ENCODE measurements at regions not wholly inside any gene's neighbourhood (a gene's known extent, or its start where the extent isn't known, plus 50 kb on each side); places are given as distances from the start of the nearest gene placed in this dataset.
A peak's percentile ranks its signal among the peaks of the same experiment; 100 is the strongest.

DNA sequence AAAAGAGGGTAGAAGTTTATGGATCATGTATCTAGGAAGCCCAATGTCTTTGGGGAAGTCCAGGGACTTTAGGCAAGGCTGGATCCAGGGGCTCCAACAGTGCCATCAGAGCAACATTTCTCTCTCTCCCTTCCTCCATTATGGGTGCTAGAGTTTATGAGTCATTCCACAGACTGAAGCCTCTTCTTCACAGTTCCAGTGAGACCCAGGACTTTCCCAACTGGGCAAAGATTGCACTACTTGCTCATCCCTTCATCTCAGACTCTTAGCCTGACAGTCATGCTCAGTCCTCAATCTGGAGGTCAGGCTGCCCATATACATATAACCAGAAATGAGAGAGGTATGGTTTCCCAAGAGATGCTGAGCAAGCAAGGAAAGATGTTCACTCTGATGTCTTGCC, 110.7 kb downstream of the FEM1C start:
- no peak overlapping the region for H3K9ac ChIP-seq (ENCODE audit: low read length)
- H3K27me3 ChIP-seq (ENCODE audit: insufficient read depth, low read length), result no peaks in the 10 kb centered on the region
- H3K27me3 Mint-ChIP-seq (ENCODE audit: low read depth, unreplicated experiment), result no peaks in the 10 kb centered on the region
- H3K9me3 Mint-ChIP-seq (ENCODE audit: unreplicated experiment), result peaks cover 5% of the 10 kb centered on the region
- DNase-seq (ENCODE audit: low read depth) (no peak), FAIRE-seq (no peak)
- TF ChIP-seq CTCF (IDR thresholded peaks at IDR 0.05; ENCODE audit: insufficient read depth, low read depth, low read length) (no peak), EZH2 (IDR thresholded peaks at IDR 0.05; ENCODE audit: insufficient read depth, low read length) (no peak)
- no peaks in the 10 kb centered on the region for H3K4me1 ChIP-seq (ENCODE audit: insufficient read depth, low read length)
- no peak overlapping the region for H3K27ac Mint-ChIP-seq (ENCODE audit: unreplicated experiment)
- H3K4me3 ChIP-seq (ENCODE audit: insufficient read depth, low read depth, low read length), result no peak overlapping the region
- no peaks in the 10 kb centered on the region for H3K36me3 Mint-ChIP-seq (ENCODE audit: low read depth, unreplicated experiment)
- H3K4me1 Mint-ChIP-seq (ENCODE audit: low read depth, unreplicated experiment), result peaks cover 8% of the 10 kb centered on the region
- no peaks in the 10 kb centered on the region for H3K36me3 ChIP-seq (ENCODE audit: insufficient read depth, low read length)
- no peak overlapping the region for H2AFZ ChIP-seq (ENCODE audit: low read depth, low read length)
- H3K4me3 Mint-ChIP-seq (ENCODE audit: unreplicated experiment), result no peak overlapping the region
- no peak overlapping the region for H3K27ac ChIP-seq (ENCODE audit: low read depth, low read length)
- no peaks in the 10 kb centered on the region for H4K20me1 ChIP-seq (ENCODE audit: insufficient read depth, low read length)
- H3K9me3 ChIP-seq (ENCODE audit: insufficient read depth, low read depth, low read length), result no peaks in the 10 kb centered on the region
- no peaks in the 10 kb centered on the region for H3K79me2 ChIP-seq (ENCODE audit: insufficient read depth, low read length)
- H3K4me2 ChIP-seq (ENCODE audit: low read length), result no peak overlapping the region

GRCh38 chr5:115432691-115433090, 111.9 kb downstream of the FEM1C start:
- Histone ChIP-seq H3K4me2 (ENCODE audit: low read length) (no peak overlapping the region), H3K4me1 (ENCODE audit: insufficient read depth, low read length) (no peaks in the 10 kb centered on the region), H3K27me3 (ENCODE audit: insufficient read depth, low read length) (no peaks in the 10 kb centered on the region), H3K9me3 (ENCODE audit: insufficient read depth, low read depth, low read length) (no peaks in the 10 kb centered on the region), H3K4me3 (ENCODE audit: insufficient read depth, low read depth, low read length) (no peak overlapping the region), H2AFZ (ENCODE audit: low read depth, low read length) (no peak overlapping the region), H4K20me1 (ENCODE audit: insufficient read depth, low read length) (no peaks in the 10 kb centered on the region), H3K9ac (ENCODE audit: low read length) (no peak overlapping the region), H3K36me3 (ENCODE audit: insufficient read depth, low read length) (no peaks in the 10 kb centered on the region), H3K79me2 (ENCODE audit: insufficient read depth, low read length) (no peaks in the 10 kb centered on the region), H3K27ac (ENCODE audit: low read depth, low read length) (no peak overlapping the region)
- H3K36me3 Mint-ChIP-seq (ENCODE audit: low read depth, unreplicated experiment), result no peaks in the 10 kb centered on the region
- no peaks in the 10 kb centered on the region for H3K9me3 Mint-ChIP-seq (ENCODE audit: unreplicated experiment)
- H3K4me1 Mint-ChIP-seq (ENCODE audit: low read depth, unreplicated experiment), result peaks cover 10% of the 10 kb centered on the region
- H3K27me3 Mint-ChIP-seq (ENCODE audit: low read depth, unreplicated experiment), result no peaks in the 10 kb centered on the region
- H3K4me3 Mint-ChIP-seq (ENCODE audit: unreplicated experiment), result no peak overlapping the region
- FAIRE-seq (no peak), DNase-seq (ENCODE audit: low read depth) (peak; percentile 73)
- TF ChIP-seq CTCF (IDR thresholded peaks at IDR 0.05; ENCODE audit: insufficient read depth, low read depth, low read length) (no peak), EZH2 (IDR thresholded peaks at IDR 0.05; ENCODE audit: insufficient read depth, low read length) (no peak)
- H3K27ac Mint-ChIP-seq (ENCODE audit: unreplicated experiment), result no peak overlapping the region

DNA sequence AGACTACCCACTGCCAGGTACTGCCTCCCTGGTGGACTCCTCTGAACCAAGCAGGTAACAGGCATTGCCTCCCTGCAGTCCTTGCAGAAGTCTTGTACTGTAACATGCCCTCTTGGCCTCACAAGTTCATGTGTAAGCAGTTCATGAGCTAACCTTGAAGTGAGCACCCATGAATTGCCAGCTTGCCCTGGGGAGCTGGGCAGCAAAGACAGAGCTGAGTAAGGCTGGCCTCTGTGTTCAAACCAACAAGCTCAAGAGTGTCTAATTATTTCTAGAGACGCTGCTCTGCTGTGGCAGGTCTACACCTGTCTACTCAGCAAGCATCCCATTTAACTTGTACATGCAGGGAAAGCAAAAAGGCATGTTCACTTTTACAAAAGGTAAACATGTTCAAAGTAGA, 113.5 kb downstream of the FEM1C start:
- Mint-ChIP-seq H3K36me3 (ENCODE audit: low read depth, unreplicated experiment) (no peaks in the 10 kb centered on the region), H3K27me3 (ENCODE audit: low read depth, unreplicated experiment) (no peaks in the 10 kb centered on the region), H3K4me3 (ENCODE audit: unreplicated experiment) (no peak overlapping the region), H3K9me3 (ENCODE audit: unreplicated experiment) (no peaks in the 10 kb centered on the region), H3K27ac (ENCODE audit: unreplicated experiment) (no peak overlapping the region), H3K4me1 (ENCODE audit: low read depth, unreplicated experiment) (peaks cover 16% of the 10 kb centered on the region)
- no peaks in the 10 kb centered on the region for H3K9me3 ChIP-seq (ENCODE audit: insufficient read depth, low read depth, low read length)
- H2AFZ ChIP-seq (ENCODE audit: low read depth, low read length), result no peak overlapping the region
- H3K4me3 ChIP-seq (ENCODE audit: insufficient read depth, low read depth, low read length), result no peak overlapping the region
- H3K27me3 ChIP-seq (ENCODE audit: insufficient read depth, low read length), result no peaks in the 10 kb centered on the region
- H3K36me3 ChIP-seq (ENCODE audit: insufficient read depth, low read length), result no peaks in the 10 kb centered on the region
- TF ChIP-seq CTCF (IDR thresholded peaks at IDR 0.05; ENCODE audit: insufficient read depth, low read depth, low read length) (no peak), EZH2 (IDR thresholded peaks at IDR 0.05; ENCODE audit: insufficient read depth, low read length) (no peak)
- no peak for FAIRE-seq
- H3K9ac ChIP-seq (ENCODE audit: low read length), result no peak overlapping the region
- no peak for DNase-seq (ENCODE audit: low read depth)
- H3K4me1 ChIP-seq (ENCODE audit: insufficient read depth, low read length), result peaks cover 7% of the 10 kb centered on the region
- no peak overlapping the region for H3K27ac ChIP-seq (ENCODE audit: low read depth, low read length)
- no peaks in the 10 kb centered on the region for H3K79me2 ChIP-seq (ENCODE audit: insufficient read depth, low read length)
- H4K20me1 ChIP-seq (ENCODE audit: insufficient read depth, low read length), result no peaks in the 10 kb centered on the region
- no peak overlapping the region for H3K4me2 ChIP-seq (ENCODE audit: low read length)
